CD14-positive monocyte (primary cell): ENCODE measurements at regions not wholly inside any gene's neighbourhood (a gene's known extent, or its start where the extent isn't known, plus 50 kb on each side); places are given as distances from the start of the nearest gene placed in this dataset.

Experiments
- DNase-seq, 3 donors: peaks; one replicate each; pipeline ENCODE4 v3.0.0-alpha.2; 2011 to 2022
- H2AFZ ChIP-seq: 2 replicates; pipeline ENCODE4 v1.6.0; 2012; ENCODE audit warnings: mild to moderate bottlenecking, low read depth, low read length, inconsistent platforms; ENCODE audit not compliant: insufficient read depth, poor library complexity, severe bottlenecking
- H3K27ac ChIP-seq, 2 donors: 1 replicate in 1 of 2; 2 replicates in 1 of 2; pipeline ENCODE4 v1.5.1; 2012 to 2013; ENCODE audit warnings: low read length in 2 of 2, control low read depth in 1 of 2, inconsistent platforms in 1 of 2, low read depth in 1 of 2, mild to moderate bottlenecking in 1 of 2
- H3K27me3 ChIP-seq, 2 donors: one replicate each; pipeline versions ENCODE4 v1.6.0 to v1.6.1; 2011 to 2013; ENCODE audit warnings: low read length in 2 of 2; ENCODE audit not compliant: control insufficient read depth in 2 of 2, insufficient read depth in 2 of 2
- H3K36me3 ChIP-seq, 2 donors: replicated peaks in 1 of 2; 1 replicate in 1 of 2; 2 replicates in 1 of 2; pipeline versions ENCODE4 v1.5.1 to v1.6.1; 2012 to 2013; ENCODE audit warnings: low read length in 2 of 2, control low read depth in 1 of 2, inconsistent platforms in 1 of 2, mild to moderate bottlenecking in 1 of 2; ENCODE audit not compliant: insufficient read depth in 2 of 2, control insufficient read depth in 1 of 2
- H3K4me1 ChIP-seq, 2 donors: 1 replicate in 1 of 2; 2 replicates in 1 of 2; pipeline versions ENCODE4 v1.5.1 to v1.6.1; 2012 to 2013; ENCODE audit warnings: low read length in 2 of 2, control low read depth in 1 of 2, inconsistent platforms in 1 of 2, mild to moderate bottlenecking in 1 of 2, moderate library complexity in 1 of 2; ENCODE audit not compliant: insufficient read depth in 2 of 2, control insufficient read depth in 1 of 2
- H3K4me2 ChIP-seq: replicated peaks from 2 replicates; pipeline ENCODE3; 2012; ENCODE audit warnings: low read length, moderate library complexity, mild to moderate bottlenecking; ENCODE audit not compliant: poor library complexity, severe bottlenecking; ENCODE audit errors: extremely low read depth
- H3K4me3 ChIP-seq, 3 experiments: fragments of 200-600 bp in 1 of 3; sonication (generic) in 1 of 3; replicated peaks in 1 of 3; 1 replicate in 2 of 3; 2 replicates in 1 of 3; pipeline ENCODE4 v1.5.1; 2011 to 2013; ENCODE audit warnings: low read length in 3 of 3, mild to moderate bottlenecking in 3 of 3, control low read depth in 2 of 3, low read depth in 2 of 3, inconsistent platforms in 1 of 3, moderate library complexity in 1 of 3
- H3K79me2 ChIP-seq: 2 replicates; pipeline ENCODE4 v1.6.0; 2012; ENCODE audit warnings: mild to moderate bottlenecking, control low read depth, inconsistent platforms, low read length, moderate library complexity; ENCODE audit not compliant: insufficient read depth
- H3K9ac ChIP-seq: 2 replicates; pipeline ENCODE4 v1.6.0; 2017; ENCODE audit warnings: low read length, mild to moderate bottlenecking; ENCODE audit not compliant: insufficient read depth, poor library complexity, severe bottlenecking
- H3K9me3 ChIP-seq, 2 donors: replicated peaks in 1 of 2; 1 replicate in 1 of 2; 2 replicates in 1 of 2; pipeline versions ENCODE4 v1.5.1 to v1.6.1; 2012 to 2013; ENCODE audit warnings: low read length in 2 of 2, control low read depth in 1 of 2; ENCODE audit not compliant: control insufficient read depth in 1 of 2, insufficient read depth in 1 of 2
- H4K20me1 ChIP-seq: 2 replicates; pipeline ENCODE4 v1.6.0; 2012; ENCODE audit warnings: mild to moderate bottlenecking, low read length, control low read depth, moderate library complexity; ENCODE audit not compliant: insufficient read depth
- H3K27ac Mint-ChIP-seq, 7 donors: one replicate each; pipeline ENCODE4 v1.8.0; 2020; ENCODE audit warnings: mild to moderate bottlenecking in 7 of 7, mixed read lengths in 7 of 7, moderate library complexity in 6 of 7, inconsistent platforms in 2 of 7
- H3K27me3 Mint-ChIP-seq, 3 donors: one replicate each; pipeline ENCODE4 v1.8.0; 2021 to 2022; ENCODE audit warnings: low read depth in 3 of 3, mild to moderate bottlenecking in 3 of 3, mixed read lengths in 3 of 3, moderate library complexity in 3 of 3, inconsistent platforms in 1 of 3
- H3K36me3 Mint-ChIP-seq, 2 donors: one replicate each; pipeline ENCODE4 v1.8.0; 2020; ENCODE audit warnings: mixed read lengths in 2 of 2, inconsistent platforms in 1 of 2, mild to moderate bottlenecking in 1 of 2
- H3K4me1 Mint-ChIP-seq: one replicate; pipeline ENCODE4 v1.8.0; 2020; ENCODE audit warnings: mild to moderate bottlenecking, mixed read lengths
- H3K4me3 Mint-ChIP-seq, 2 donors: one replicate each; pipeline ENCODE4 v1.8.0; 2020; ENCODE audit warnings: mild to moderate bottlenecking in 2 of 2, mixed read lengths in 2 of 2, moderate library complexity in 1 of 2
- H3K9me3 Mint-ChIP-seq, 7 donors: one replicate each; pipeline ENCODE4 v1.8.0; 2020 to 2022; ENCODE audit warnings: mixed read lengths in 7 of 7, mild to moderate bottlenecking in 6 of 7, moderate library complexity in 6 of 7, inconsistent platforms in 2 of 7
- CTCF ChIP-seq: fragments of 200-600 bp; IDR thresholded peaks from one replicate; pipeline ENCODE4 v1.8.0; 2022; ENCODE audit warnings: antibody characterized with exemption, mild to moderate bottlenecking
- WGBS: methylation state at CpG from one replicate; pipeline ENCODE4 v1.1.5; 2013; ENCODE audit warnings: missing lambda C conversion rate; ENCODE audit not compliant: insufficient coverage; 5-methylcytosine and 5-hydroxymethylcytosine counted together
- intact Hi-C, 2 donors: fragments of 100-400 bp; cut with micrococcal nuclease; formaldehyde crosslinking; loops; one replicate each; pipeline versions ENCODE4 v1.15.0 to v1.15.1; 2023

- DNase-seq, result no peak
- Mint-ChIP-seq H3K4me1 (no peaks in the 10 kb centered on the region), H3K27ac (no peak overlapping the region), H3K9me3 (no peaks in the 10 kb centered on the region), H3K4me3 (no peak overlapping the region), H3K27me3 (peaks cover 2 to 5% (median 2%) of the 10 kb centered on the region in 3 donors), H3K36me3 (no peaks in the 10 kb centered on the region)
- Histone ChIP-seq H3K4me1 (no peaks in the 10 kb centered on the region), H3K27ac (no peak overlapping the region), H3K27me3 (no peaks in the 10 kb centered on the region), H4K20me1 (no peaks in the 10 kb centered on the region), H3K9ac (no peak overlapping the region), H3K79me2 (no peaks in the 10 kb centered on the region), H3K9me3 (no peaks in the 10 kb centered on the region), H3K36me3 (no peaks in the 10 kb centered on the region), H3K4me3 (no peak overlapping the region), H3K4me2 (no peak overlapping the region), H2AFZ (no peak overlapping the region)
- WGBS, result no CpG with 5 or more reads among the region's 3 CpGs
- TF ChIP-seq CTCF, result no peak
- intact Hi-C loops, result no loop called here
These were observed 266.9 kb downstream of the CD109 start for GRCh38 chr6:73962884-73963283.

- Mint-ChIP-seq H3K36me3 (no peaks in the 10 kb centered on the region), H3K27me3 (peaks cover 0 to 2% (median 0%) of the 10 kb centered on the region in 3 donors)
- H3K36me3 ChIP-seq, result no peaks in the 10 kb centered on the region
These were observed 260.3 kb downstream of the CD109 start for GRCh38 chr6:73956305-73956704.

More at GRCh38 chr6:73956305-73956704, 260.3 kb downstream of the CD109 start:
- H3K27me3 ChIP-seq, result no peaks in the 10 kb centered on the region
- H3K4me3 ChIP-seq, result no peak overlapping the region
- H3K9ac ChIP-seq, result no peak overlapping the region
- H3K4me1 Mint-ChIP-seq, result no peaks in the 10 kb centered on the region
- no peaks in the 10 kb centered on the region for H3K9me3 ChIP-seq
- TF ChIP-seq CTCF, result no peak
- H4K20me1 ChIP-seq, result no peaks in the 10 kb centered on the region
- no peaks in the 10 kb centered on the region for H3K4me1 ChIP-seq
- H3K4me2 ChIP-seq, result no peak overlapping the region
- H3K27ac ChIP-seq, result no peak overlapping the region
- intact Hi-C loops, result no loop called here
- no peak overlapping the region for H3K27ac Mint-ChIP-seq
- DNase-seq, result no peak
- H3K4me3 Mint-ChIP-seq, result no peak overlapping the region
- no peaks in the 10 kb centered on the region for H3K79me2 ChIP-seq
- no peaks in the 10 kb centered on the region for H3K9me3 Mint-ChIP-seq
- no peak overlapping the region for H2AFZ ChIP-seq
- WGBS, result no CpG with 5 or more reads among the region's 1 CpG
